ENCODE measurements at regions not wholly inside any gene's neighbourhood (a gene's known extent, or its start where the extent isn't known, plus 50 kb on each side); places are given as distances from the start of the nearest gene placed in this dataset.

GRCh38 chr2:129885735-129886134, 93.7 kb upstream of the RAB6C start:
- H3K4me2 ChIP-seq (ENCODE audit: extremely low read depth, insufficient read depth, low read length): no peak overlapping the region
- no peaks in the 10 kb centered on the region for H3K4me1 ChIP-seq (ENCODE audit: control insufficient read depth, extremely low read depth, insufficient read depth, low read length)
- H3K79me2 ChIP-seq (ENCODE audit: control insufficient read depth, insufficient read depth, low read length): no peaks in the 10 kb centered on the region
- H3K9ac ChIP-seq (ENCODE audit: insufficient read depth, low read length): no peak overlapping the region
- no peaks in the 10 kb centered on the region for H3K36me3 ChIP-seq (ENCODE audit: control insufficient read depth, insufficient read depth, low read length)
- H3K9me3 ChIP-seq (ENCODE audit: control insufficient read depth, insufficient read depth, low read depth, low read length): no peaks in the 10 kb centered on the region
- no peak for DNase-seq (ENCODE audit: low read depth in 2 of 2)
- H3K27me3 ChIP-seq (ENCODE audit: control insufficient read depth, insufficient read depth, low read length): no peaks in the 10 kb centered on the region
- no peaks in the 10 kb centered on the region for H4K20me1 ChIP-seq (ENCODE audit: control insufficient read depth, extremely low read depth, insufficient read depth, low read length)
- H2AFZ ChIP-seq (ENCODE audit: low read length): no peak overlapping the region
- no peak overlapping the region for H3K27ac ChIP-seq (ENCODE audit: insufficient read depth, low read length)
- TF ChIP-seq EZH2 (IDR thresholded peaks at IDR 0.05; ENCODE audit: low read length, missing control alignments) (no peak), CTCF (conservative IDR thresholded peaks at IDR 0.05 in 1 of 2, IDR thresholded peaks at IDR 0.05 in 1 of 2; ENCODE audit: low read depth in 1 of 2, low read length in 2 of 2) (no peak)
- H3K4me3 ChIP-seq (replicated peaks in 1 of 4; ENCODE audit: control extremely low read depth in 1 of 4, insufficient read depth in 1 of 4, low read depth in 3 of 4, low read length in 4 of 4): no peak overlapping the region

GRCh38 chr2:129887688-129888266, 91.7 kb upstream of the RAB6C start:
- DNase-seq (ENCODE audit: low read depth in 2 of 2): no peak
- Histone ChIP-seq H4K20me1 (ENCODE audit: control insufficient read depth, extremely low read depth, insufficient read depth, low read length) (no peaks in the 10 kb centered on the region), H3K9ac (ENCODE audit: insufficient read depth, low read length) (no peak overlapping the region), H3K4me1 (ENCODE audit: control insufficient read depth, extremely low read depth, insufficient read depth, low read length) (no peaks in the 10 kb centered on the region), H3K36me3 (ENCODE audit: control insufficient read depth, insufficient read depth, low read length) (no peaks in the 10 kb centered on the region), H3K27ac (ENCODE audit: insufficient read depth, low read length) (no peak overlapping the region), H3K4me3 (replicated peaks in 1 of 4; ENCODE audit: control extremely low read depth in 1 of 4, insufficient read depth in 1 of 4, low read depth in 3 of 4, low read length in 4 of 4) (no peak overlapping the region), H3K9me3 (ENCODE audit: control insufficient read depth, insufficient read depth, low read depth, low read length) (no peaks in the 10 kb centered on the region), H2AFZ (ENCODE audit: low read length) (no peak overlapping the region), H3K27me3 (ENCODE audit: control insufficient read depth, insufficient read depth, low read length) (no peaks in the 10 kb centered on the region), H3K4me2 (ENCODE audit: extremely low read depth, insufficient read depth, low read length) (no peak overlapping the region), H3K79me2 (ENCODE audit: control insufficient read depth, insufficient read depth, low read length) (no peaks in the 10 kb centered on the region)
- TF ChIP-seq CTCF (conservative IDR thresholded peaks at IDR 0.05 in 1 of 2, IDR thresholded peaks at IDR 0.05 in 1 of 2; ENCODE audit: low read depth in 1 of 2, low read length in 2 of 2): no peak
- no peak for TF ChIP-seq EZH2 (IDR thresholded peaks at IDR 0.05; ENCODE audit: low read length, missing control alignments)

- Histone ChIP-seq H3K9ac (ENCODE audit: insufficient read depth, low read length) (no peak overlapping the region), H3K4me2 (ENCODE audit: extremely low read depth, insufficient read depth, low read length) (no peak overlapping the region), H3K4me3 (replicated peaks in 1 of 4; ENCODE audit: control extremely low read depth in 1 of 4, insufficient read depth in 1 of 4, low read depth in 3 of 4, low read length in 4 of 4) (no peak overlapping the region), H3K27me3 (ENCODE audit: control insufficient read depth, insufficient read depth, low read length) (no peaks in the 10 kb centered on the region), H3K27ac (ENCODE audit: insufficient read depth, low read length) (no peak overlapping the region), H3K79me2 (ENCODE audit: control insufficient read depth, insufficient read depth, low read length) (no peaks in the 10 kb centered on the region), H2AFZ (ENCODE audit: low read length) (no peak overlapping the region), H3K36me3 (ENCODE audit: control insufficient read depth, insufficient read depth, low read length) (no peaks in the 10 kb centered on the region), H3K4me1 (ENCODE audit: control insufficient read depth, extremely low read depth, insufficient read depth, low read length) (no peaks in the 10 kb centered on the region), H4K20me1 (ENCODE audit: control insufficient read depth, extremely low read depth, insufficient read depth, low read length) (no peaks in the 10 kb centered on the region), H3K9me3 (ENCODE audit: control insufficient read depth, insufficient read depth, low read depth, low read length) (no peaks in the 10 kb centered on the region)
- no peak for DNase-seq (ENCODE audit: low read depth in 2 of 2)
- TF ChIP-seq CTCF (conservative IDR thresholded peaks at IDR 0.05 in 1 of 2, IDR thresholded peaks at IDR 0.05 in 1 of 2; ENCODE audit: low read depth in 1 of 2, low read length in 2 of 2) (no peak), EZH2 (IDR thresholded peaks at IDR 0.05; ENCODE audit: low read length, missing control alignments) (no peak)
Measured at GRCh38 chr2:129888461-129888860, 91.0 kb upstream of the RAB6C start.
